MCF 10A (cell line): ENCODE measurements at regions not wholly inside any gene's neighbourhood (a gene's known extent, or its start where the extent isn't known, plus 50 kb on each side); places are given as distances from the start of the nearest gene placed in this dataset.

ENCODE experiments used
- BruUV-seq: library from RNA; stranded (reverse); fragments of 400-500 nt; replicated peaks from 2 replicates; lab custom pipeline; 2021; lab: Mats Ljungman, UMichigan
- CTCF ChIA-PET: fragments of 300-600 bp; sonication (Branson Sonifier 250); formaldehyde crosslinking; extraction: SDS; loops from one replicate; lab custom pipeline; 2021; ENCODE audit warnings: antibody characterized with exemption, inconsistent platforms; lab: Yijun Ruan, JAX
- POLR2A ChIA-PET: fragments of 300-600, 350-650 bp; sonication (Branson Sonifier 250); formaldehyde crosslinking; extraction: SDS; loops from one replicate; lab custom pipeline; 2020; ENCODE audit warnings: antibody characterized with exemption, inconsistent platforms; lab: Yijun Ruan, JAX
- DNase-seq: peaks from one replicate; pipeline ENCODE4 v3.0.0-alpha.2; 2018; ENCODE audit not compliant: unreplicated experiment
- H3K27ac Mint-ChIP-seq: one replicate; pipeline ENCODE4 v1.8.0; 2022; ENCODE audit warnings: mild to moderate bottlenecking, low read depth, mixed read lengths; ENCODE audit not compliant: unreplicated experiment
- H3K27me3 Mint-ChIP-seq: one replicate; pipeline ENCODE4 v1.8.0; 2022; ENCODE audit warnings: mixed read lengths; ENCODE audit not compliant: insufficient read depth, unreplicated experiment
- H3K36me3 Mint-ChIP-seq: one replicate; pipeline ENCODE4 v1.8.0; 2022; ENCODE audit warnings: mild to moderate bottlenecking, moderate library complexity, mixed read lengths; ENCODE audit not compliant: insufficient read depth, unreplicated experiment
- H3K4me1 Mint-ChIP-seq: one replicate; pipeline ENCODE4 v1.8.0; 2022; ENCODE audit warnings: mixed read lengths; ENCODE audit not compliant: insufficient read depth, unreplicated experiment
- H3K4me3 Mint-ChIP-seq: one replicate; pipeline ENCODE4 v1.8.0; 2022; ENCODE audit warnings: mild to moderate bottlenecking, moderate library complexity, mixed read lengths; ENCODE audit not compliant: unreplicated experiment
- H3K9me3 Mint-ChIP-seq: one replicate; pipeline ENCODE4 v1.8.0; 2022; ENCODE audit warnings: mixed read lengths; ENCODE audit not compliant: unreplicated experiment
- CTCF ChIP-seq: fragments of 200-600 bp; IDR thresholded peaks from one replicate; pipeline ENCODE4 v1.8.0; 2022; ENCODE audit warnings: antibody characterized with exemption, mild to moderate bottlenecking; ENCODE audit not compliant: unreplicated experiment
- intact Hi-C: fragments of 100-400 bp; cut with micrococcal nuclease; formaldehyde crosslinking; loops from 2 replicates; pipeline ENCODE4 v1.14.1; 2022

- Mint-ChIP-seq H3K36me3 (no peaks in the 10 kb centered on the region), H3K4me3 (no peak overlapping the region), H3K27me3 (no peaks in the 10 kb centered on the region), H3K9me3 (peaks cover 25% of the 10 kb centered on the region), H3K4me1 (peaks cover 12% of the 10 kb centered on the region), H3K27ac (peak overlapping the region; percentile 12)
- peak; percentile 53 for DNase-seq
- ChIA-PET POLR2A (no interaction called here), CTCF (interaction anchor here (0.8 kb wide), 1 partner anchor 477 kb away, joined by 3 read pairs; no protein-coding TSS in a partner anchor)
- intact Hi-C loops, result loop anchor here (5.0 kb wide), 1 partner anchor 44 kb away; no protein-coding TSS in a partner anchor
- no peak for TF ChIP-seq CTCF
- no TSS peak for BruUV-seq
These were observed 1508.2 kb downstream of the CDH11 start for GRCh38 chr16:63613701-63614100.

GRCh38 chr16:63612462-63613227 is 1509.2 kb downstream of the CDH11 start:
- Mint-ChIP-seq H3K9me3 (peaks cover 25% of the 10 kb centered on the region), H3K4me1 (peaks cover 12% of the 10 kb centered on the region), H3K36me3 (no peaks in the 10 kb centered on the region), H3K27me3 (no peaks in the 10 kb centered on the region), H3K27ac (no peak overlapping the region), H3K4me3 (no peak overlapping the region)
- intact Hi-C loops, result loop anchor here (5.0 kb wide), 1 partner anchor 45 kb away; no protein-coding TSS in a partner anchor
- ChIA-PET POLR2A (no interaction called here), CTCF (no interaction called here)
- BruUV-seq, result no TSS peak
- DNase-seq, result no peak
- no peak for TF ChIP-seq CTCF

GRCh38 chr16:63606778-63607177 is 1515.1 kb downstream of the CDH11 start:
- DNase-seq, result no peak
- peaks cover 4% of the 10 kb centered on the region for H3K9me3 Mint-ChIP-seq
- BruUV-seq, result no TSS peak
- POLR2A ChIA-PET, result no interaction called here
- no peak for TF ChIP-seq CTCF
- H3K27ac Mint-ChIP-seq, result no peak overlapping the region
- no peaks in the 10 kb centered on the region for H3K4me1 Mint-ChIP-seq
- CTCF ChIA-PET, result interaction anchor here (0.6 kb wide), 1 partner anchor 52 kb away, joined by 4 read pairs; no protein-coding TSS in a partner anchor
- no peaks in the 10 kb centered on the region for H3K36me3 Mint-ChIP-seq
- no peaks in the 10 kb centered on the region for H3K27me3 Mint-ChIP-seq
- intact Hi-C loops, result no loop called here
- H3K4me3 Mint-ChIP-seq, result no peak overlapping the region

GRCh38 chr16:63602206-63602927 is 1519.5 kb downstream of the CDH11 start:
- Mint-ChIP-seq H3K9me3 (no peaks in the 10 kb centered on the region), H3K27me3 (no peaks in the 10 kb centered on the region), H3K27ac (no peak overlapping the region), H3K4me1 (no peaks in the 10 kb centered on the region), H3K4me3 (no peak overlapping the region), H3K36me3 (no peaks in the 10 kb centered on the region)
- CTCF ChIA-PET, result interaction anchor here (0.6 kb wide), 1 partner anchor 199 kb away, joined by 3 read pairs; no protein-coding TSS in a partner anchor
- DNase-seq, result no peak
- no peak for TF ChIP-seq CTCF
- no TSS peak for BruUV-seq
- POLR2A ChIA-PET, result no interaction called here
- intact Hi-C loops, result no loop called here
